Sigmoid colon (tissue), 4 donors: ENCODE measurements at regions not wholly inside any gene's neighbourhood (a gene's known extent, or its start where the extent isn't known, plus 50 kb on each side); places are given as distances from the start of the nearest gene placed in this dataset.

Experiments used
- CTCF ChIP-seq, 4 experiments: fragments of 450-650 bp in 3 of 4; fragments of 200-600 bp in 1 of 4; IDR thresholded peaks; one replicate each; pipeline ENCODE4 v1.5.1; 2016 to 2019; ENCODE audit warnings: antibody characterized with exemption in 4 of 4, mild to moderate bottlenecking in 3 of 4, moderate library complexity in 2 of 4
- EP300 ChIP-seq, 4 donors: sonication (generic); formaldehyde crosslinking; IDR thresholded peaks; one replicate each; pipeline ENCODE4 v1.6.1; 2017; ENCODE audit warnings: antibody characterized with exemption in 4 of 4
- POLR2A ChIP-seq, 2 donors: fragments of 450-650 bp; IDR thresholded peaks; one replicate each; pipeline ENCODE4 v1.6.1; 2016; ENCODE audit warnings: antibody characterized with exemption in 2 of 2, mild to moderate bottlenecking in 2 of 2, moderate library complexity in 2 of 2
- POLR2AphosphoS5 ChIP-seq, 4 donors: sonication (generic); formaldehyde crosslinking; IDR thresholded peaks; one replicate each; pipeline ENCODE4 v1.6.1; 2017; ENCODE audit warnings: antibody characterized with exemption in 4 of 4

DNA sequence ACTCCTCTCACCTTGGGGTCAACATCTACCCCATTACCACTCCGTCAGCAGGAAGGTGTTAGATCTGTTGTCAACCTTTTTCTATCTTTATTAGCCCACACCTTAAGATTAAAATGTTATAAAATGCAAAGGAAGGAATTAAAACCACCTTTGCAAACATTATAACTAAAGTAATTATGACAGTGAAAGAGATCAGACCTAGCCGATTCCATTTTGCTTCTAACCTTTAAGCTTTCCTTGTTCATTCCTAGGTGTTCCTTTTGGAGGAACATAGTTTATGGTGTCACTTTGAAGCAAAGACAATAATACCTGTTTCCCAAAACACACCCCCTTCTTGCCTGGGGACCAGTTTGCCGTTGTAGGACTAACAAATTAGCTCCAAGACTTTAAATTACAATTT is 1223.0 kb upstream of the ADGRB3 start:
- TF ChIP-seq CTCF (IDR thresholded peaks at IDR 0.05): no peak
- no peak for TF ChIP-seq EP300 (IDR thresholded peaks at IDR 0.05)
- TF ChIP-seq POLR2A (IDR thresholded peaks at IDR 0.05): no peak
- TF ChIP-seq POLR2AphosphoS5 (IDR thresholded peaks at IDR 0.05): no peak
